HL-60 (cell line): ENCODE measurements at regions not wholly inside any gene's neighbourhood (a gene's known extent, or its start where the extent isn't known, plus 50 kb on each side); places are given as distances from the start of the nearest gene placed in this dataset.

Experiments used
- DNase-seq, 2 experiments: peaks; one replicate each; pipeline ENCODE4 v3.0.0-alpha.2; 2010 to 2020; ENCODE audit warnings: low read depth in 1 of 2, low spot score in 1 of 2
- H3K27ac ChIP-seq: fragments of 250-450 bp; sonication (Bioruptor Pico); replicated peaks from 2 replicates; pipeline ENCODE4 v1.5.1; 2020; ENCODE audit warnings: mild to moderate bottlenecking, moderate library complexity
- H3K27me3 ChIP-seq: fragments of 250-450 bp; sonication (Bioruptor Pico); 2 replicates; pipeline ENCODE4 v1.5.1; 2021; ENCODE audit warnings: mild to moderate bottlenecking, moderate library complexity; ENCODE audit not compliant: insufficient read depth, poor library complexity, severe bottlenecking
- H3K4me3 ChIP-seq: replicated peaks from 2 replicates; pipeline ENCODE4 v1.5.1; 2011; ENCODE audit warnings: mild to moderate bottlenecking, control low read depth, low read length; ENCODE audit not compliant: insufficient read depth
- GABPA ChIP-seq: IDR thresholded peaks from 2 replicates; pipeline ENCODE4 v1.6.1; 2012; ENCODE audit warnings: low read depth
- POLR2AphosphoS5 ChIP-seq: IDR thresholded peaks from 2 replicates; pipeline ENCODE4 v1.6.1; 2012; ENCODE audit warnings: low read depth
- SPI1 ChIP-seq: IDR thresholded peaks from 2 replicates; pipeline ENCODE4 v1.6.1; 2012; ENCODE audit warnings: low read depth, mild to moderate bottlenecking, borderline replicate concordance
- TF ChIP-seq, protein P1 (sequence below): IDR thresholded peaks from one replicate; pipeline ENCODE4 v1.5.1; 2011; ENCODE audit warnings: low read length, control low read depth, inconsistent platforms; ENCODE audit not compliant: insufficient read depth
- TF ChIP-seq, protein P2 (sequence below): IDR thresholded peaks from 2 replicates; pipeline ENCODE4 v1.6.1; 2012; ENCODE audit warnings: low read depth; ENCODE audit not compliant: insufficient replicate concordance

DNA sequence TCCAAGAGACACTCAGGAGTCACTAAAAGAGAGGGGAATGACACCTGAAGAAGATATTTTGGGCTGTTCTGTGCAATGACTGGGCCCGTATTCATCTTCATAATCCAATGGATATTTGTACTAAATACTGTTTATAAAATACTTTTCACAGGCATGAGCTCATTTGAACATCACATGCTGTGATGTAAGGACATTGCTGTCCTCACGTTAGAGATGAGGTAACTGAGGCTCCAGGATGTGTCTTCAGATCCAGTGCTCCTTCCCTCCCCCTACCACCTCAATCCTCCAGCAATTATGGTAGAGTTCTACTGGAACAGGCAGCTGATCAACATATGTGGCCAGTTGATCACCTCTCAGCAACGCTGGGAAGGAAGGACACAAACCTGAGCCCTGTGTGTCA is 139.4 kb upstream of the OSMR start:
- Histone ChIP-seq H3K4me3 (no peak overlapping the region), H3K27me3 (no peaks in the 10 kb centered on the region), H3K27ac (no peak overlapping the region)
- no peak for DNase-seq
- TF ChIP-seq, protein P1, sequence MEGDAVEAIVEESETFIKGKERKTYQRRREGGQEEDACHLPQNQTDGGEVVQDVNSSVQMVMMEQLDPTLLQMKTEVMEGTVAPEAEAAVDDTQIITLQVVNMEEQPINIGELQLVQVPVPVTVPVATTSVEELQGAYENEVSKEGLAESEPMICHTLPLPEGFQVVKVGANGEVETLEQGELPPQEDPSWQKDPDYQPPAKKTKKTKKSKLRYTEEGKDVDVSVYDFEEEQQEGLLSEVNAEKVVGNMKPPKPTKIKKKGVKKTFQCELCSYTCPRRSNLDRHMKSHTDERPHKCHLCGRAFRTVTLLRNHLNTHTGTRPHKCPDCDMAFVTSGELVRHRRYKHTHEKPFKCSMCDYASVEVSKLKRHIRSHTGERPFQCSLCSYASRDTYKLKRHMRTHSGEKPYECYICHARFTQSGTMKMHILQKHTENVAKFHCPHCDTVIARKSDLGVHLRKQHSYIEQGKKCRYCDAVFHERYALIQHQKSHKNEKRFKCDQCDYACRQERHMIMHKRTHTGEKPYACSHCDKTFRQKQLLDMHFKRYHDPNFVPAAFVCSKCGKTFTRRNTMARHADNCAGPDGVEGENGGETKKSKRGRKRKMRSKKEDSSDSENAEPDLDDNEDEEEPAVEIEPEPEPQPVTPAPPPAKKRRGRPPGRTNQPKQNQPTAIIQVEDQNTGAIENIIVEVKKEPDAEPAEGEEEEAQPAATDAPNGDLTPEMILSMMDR = no peak
- TF ChIP-seq SPI1 = no peak
- no peak for TF ChIP-seq POLR2AphosphoS5
- TF ChIP-seq, protein P2, sequence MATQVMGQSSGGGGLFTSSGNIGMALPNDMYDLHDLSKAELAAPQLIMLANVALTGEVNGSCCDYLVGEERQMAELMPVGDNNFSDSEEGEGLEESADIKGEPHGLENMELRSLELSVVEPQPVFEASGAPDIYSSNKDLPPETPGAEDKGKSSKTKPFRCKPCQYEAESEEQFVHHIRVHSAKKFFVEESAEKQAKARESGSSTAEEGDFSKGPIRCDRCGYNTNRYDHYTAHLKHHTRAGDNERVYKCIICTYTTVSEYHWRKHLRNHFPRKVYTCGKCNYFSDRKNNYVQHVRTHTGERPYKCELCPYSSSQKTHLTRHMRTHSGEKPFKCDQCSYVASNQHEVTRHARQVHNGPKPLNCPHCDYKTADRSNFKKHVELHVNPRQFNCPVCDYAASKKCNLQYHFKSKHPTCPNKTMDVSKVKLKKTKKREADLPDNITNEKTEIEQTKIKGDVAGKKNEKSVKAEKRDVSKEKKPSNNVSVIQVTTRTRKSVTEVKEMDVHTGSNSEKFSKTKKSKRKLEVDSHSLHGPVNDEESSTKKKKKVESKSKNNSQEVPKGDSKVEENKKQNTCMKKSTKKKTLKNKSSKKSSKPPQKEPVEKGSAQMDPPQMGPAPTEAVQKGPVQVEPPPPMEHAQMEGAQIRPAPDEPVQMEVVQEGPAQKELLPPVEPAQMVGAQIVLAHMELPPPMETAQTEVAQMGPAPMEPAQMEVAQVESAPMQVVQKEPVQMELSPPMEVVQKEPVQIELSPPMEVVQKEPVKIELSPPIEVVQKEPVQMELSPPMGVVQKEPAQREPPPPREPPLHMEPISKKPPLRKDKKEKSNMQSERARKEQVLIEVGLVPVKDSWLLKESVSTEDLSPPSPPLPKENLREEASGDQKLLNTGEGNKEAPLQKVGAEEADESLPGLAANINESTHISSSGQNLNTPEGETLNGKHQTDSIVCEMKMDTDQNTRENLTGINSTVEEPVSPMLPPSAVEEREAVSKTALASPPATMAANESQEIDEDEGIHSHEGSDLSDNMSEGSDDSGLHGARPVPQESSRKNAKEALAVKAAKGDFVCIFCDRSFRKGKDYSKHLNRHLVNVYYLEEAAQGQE = no peak
- TF ChIP-seq GABPA = no peak

DNA sequence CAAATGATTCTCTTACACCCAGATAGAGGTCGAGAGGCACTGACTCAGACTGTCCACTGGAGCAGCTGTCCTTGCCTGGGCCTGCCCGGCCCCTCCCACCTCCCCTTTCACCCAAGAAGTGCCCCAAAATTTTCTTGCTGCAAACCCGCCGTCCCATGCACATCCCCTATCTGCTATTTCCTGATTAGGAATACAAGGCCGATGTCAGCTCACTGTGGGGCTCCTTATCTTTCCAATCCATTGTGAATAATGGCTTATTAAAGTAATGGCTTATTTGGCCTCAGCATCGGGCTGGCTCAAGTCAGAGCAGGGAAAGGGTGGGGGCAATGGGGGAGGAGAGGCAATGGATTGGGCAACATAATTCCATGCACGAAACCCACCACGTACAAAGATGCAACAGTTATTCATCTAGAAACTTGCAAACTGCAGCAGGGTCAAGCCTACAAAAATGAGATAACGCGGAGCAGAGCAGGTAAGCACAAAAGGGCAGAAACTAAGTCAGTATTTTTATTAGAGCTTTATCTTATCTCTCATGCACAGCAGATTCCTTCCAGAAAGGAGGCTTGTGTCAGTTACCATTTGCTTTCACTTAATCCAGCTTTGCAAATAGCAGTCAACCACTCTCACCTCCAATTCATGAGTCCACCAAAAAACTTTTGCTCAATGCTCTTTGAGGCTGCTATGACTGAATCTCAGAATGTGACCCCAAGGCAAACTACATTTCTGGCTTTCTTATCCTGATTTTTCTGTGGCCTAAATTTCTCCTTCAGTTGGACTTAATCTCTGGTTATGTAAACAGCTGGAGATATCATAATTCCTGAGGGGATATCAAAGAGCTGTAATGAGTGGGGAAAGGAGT is 138.2 kb upstream of the OSMR start:
- DNase-seq = no peak
- H3K4me3 ChIP-seq = no peak overlapping the region
- H3K27ac ChIP-seq = no peak overlapping the region
- TF ChIP-seq, protein P2 = no peak
- TF ChIP-seq GABPA = no peak
- TF ChIP-seq, protein P1 = no peak
- TF ChIP-seq POLR2AphosphoS5 = no peak
- no peak for TF ChIP-seq SPI1
- H3K27me3 ChIP-seq = no peaks in the 10 kb centered on the region

DNA sequence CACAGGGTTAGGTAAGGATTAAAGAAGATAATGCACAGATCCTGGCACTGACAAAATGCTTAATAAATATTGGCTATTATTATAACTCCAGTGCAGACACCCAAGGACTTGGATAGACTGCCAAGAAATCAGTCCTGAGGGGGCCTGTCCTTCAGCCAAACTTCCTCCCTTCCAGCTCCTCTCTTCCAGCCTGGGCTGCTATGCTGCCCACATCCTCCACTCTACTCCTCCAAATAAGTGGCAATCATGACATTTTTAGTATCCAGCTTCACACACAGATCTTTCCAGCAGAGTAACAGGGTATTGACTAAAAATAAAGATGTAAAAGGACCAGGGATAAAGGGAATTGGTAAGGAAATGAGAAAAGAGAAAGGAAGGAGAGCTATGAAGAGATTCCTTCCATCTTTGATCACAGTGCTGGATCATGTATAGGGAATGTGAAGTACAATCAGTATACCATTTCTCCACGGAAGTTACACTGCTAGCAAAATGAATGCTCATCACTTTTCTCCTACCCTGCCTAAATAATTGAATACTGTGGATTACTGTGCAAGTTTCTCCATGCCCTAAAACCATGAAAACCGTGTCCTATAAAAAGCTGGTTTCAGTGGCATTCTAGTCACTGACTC is 136.0 kb upstream of the OSMR start:
- no peak for TF ChIP-seq SPI1
- TF ChIP-seq POLR2AphosphoS5 = no peak
- TF ChIP-seq GABPA = no peak
- TF ChIP-seq, protein P2 = no peak
- TF ChIP-seq, protein P1 = no peak

More for the DNA sequence above, 136.0 kb upstream of the OSMR start:
- no peak overlapping the region for H3K27ac ChIP-seq
- no peak for DNase-seq
- no peaks in the 10 kb centered on the region for H3K27me3 ChIP-seq
- H3K4me3 ChIP-seq = no peak overlapping the region
